Tibial nerve (tissue), 4 donors: ENCODE measurements at regions not wholly inside any gene's neighbourhood (a gene's known extent, or its start where the extent isn't known, plus 50 kb on each side); places are given as distances from the start of the nearest gene placed in this dataset.

Experiments used
- EP300 ChIP-seq, 2 donors: sonication (generic); formaldehyde crosslinking; IDR thresholded peaks; one replicate each; pipeline ENCODE4 v1.6.1; 2017; ENCODE audit warnings: antibody characterized with exemption in 2 of 2, mild to moderate bottlenecking in 1 of 2
- POLR2A ChIP-seq, 2 donors: fragments of 450-650 bp; IDR thresholded peaks; one replicate each; pipeline ENCODE4 v1.6.1; 2017; ENCODE audit warnings: antibody characterized with exemption in 2 of 2, mild to moderate bottlenecking in 2 of 2, moderate library complexity in 2 of 2
- TF ChIP-seq, protein P1 (sequence below), 5 experiments: fragments of 200-600 bp in 3 of 5; fragments of 450-650 bp in 2 of 5; sonication (generic) in 3 of 5; IDR thresholded peaks; one replicate each; pipeline ENCODE4 v1.5.1; 2016 to 2019; ENCODE audit warnings: antibody characterized with exemption in 5 of 5, mild to moderate bottlenecking in 3 of 5, moderate library complexity in 2 of 5

DNA sequence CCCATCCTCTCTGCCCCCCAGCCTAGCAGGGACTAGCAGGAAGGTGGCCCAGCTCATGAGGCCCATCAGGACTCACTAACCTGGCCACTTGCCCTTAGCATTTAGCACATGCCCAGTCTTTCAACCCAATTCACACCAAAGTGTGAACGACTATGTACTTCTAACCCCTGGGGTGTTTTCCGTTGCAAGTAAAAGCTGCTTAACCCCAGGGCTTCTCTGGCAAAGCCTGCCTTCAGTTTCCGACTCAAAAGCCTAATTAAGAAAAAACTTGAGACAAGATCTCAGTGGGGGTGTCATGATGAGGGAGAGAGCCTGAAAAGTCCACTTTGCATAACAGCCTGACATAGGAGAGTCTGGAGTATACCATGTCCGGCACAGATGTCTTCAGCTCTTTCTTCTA lies 347.8 kb downstream of the MN1 start:
- TF ChIP-seq POLR2A (IDR thresholded peaks at IDR 0.05) (no peak), EP300 (IDR thresholded peaks at IDR 0.05) (no peak)
- TF ChIP-seq, protein P1, sequence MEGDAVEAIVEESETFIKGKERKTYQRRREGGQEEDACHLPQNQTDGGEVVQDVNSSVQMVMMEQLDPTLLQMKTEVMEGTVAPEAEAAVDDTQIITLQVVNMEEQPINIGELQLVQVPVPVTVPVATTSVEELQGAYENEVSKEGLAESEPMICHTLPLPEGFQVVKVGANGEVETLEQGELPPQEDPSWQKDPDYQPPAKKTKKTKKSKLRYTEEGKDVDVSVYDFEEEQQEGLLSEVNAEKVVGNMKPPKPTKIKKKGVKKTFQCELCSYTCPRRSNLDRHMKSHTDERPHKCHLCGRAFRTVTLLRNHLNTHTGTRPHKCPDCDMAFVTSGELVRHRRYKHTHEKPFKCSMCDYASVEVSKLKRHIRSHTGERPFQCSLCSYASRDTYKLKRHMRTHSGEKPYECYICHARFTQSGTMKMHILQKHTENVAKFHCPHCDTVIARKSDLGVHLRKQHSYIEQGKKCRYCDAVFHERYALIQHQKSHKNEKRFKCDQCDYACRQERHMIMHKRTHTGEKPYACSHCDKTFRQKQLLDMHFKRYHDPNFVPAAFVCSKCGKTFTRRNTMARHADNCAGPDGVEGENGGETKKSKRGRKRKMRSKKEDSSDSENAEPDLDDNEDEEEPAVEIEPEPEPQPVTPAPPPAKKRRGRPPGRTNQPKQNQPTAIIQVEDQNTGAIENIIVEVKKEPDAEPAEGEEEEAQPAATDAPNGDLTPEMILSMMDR (IDR thresholded peaks at IDR 0.05): no peak
